ENCODE measurements at regions not wholly inside any gene's neighbourhood (a gene's known extent, or its start where the extent isn't known, plus 50 kb on each side); places are given as distances from the start of the nearest gene placed in this dataset.
"Not testable (repeated sequence)": the region's sequence is repeated elsewhere in the genome, so short reads cannot be mapped to it uniquely, and the experiment has no call there.

GRCh38 chrX:758917-759316, 128.3 kb downstream of the SHOX start:
- Histone ChIP-seq H3K4me3 (no peak overlapping the region), H3K4me1 (no peaks in the 10 kb centered on the region), H3K27me3 (no peaks in the 10 kb centered on the region), H3K36me3 (no peaks in the 10 kb centered on the region), H3K9me3 (no peaks in the 10 kb centered on the region), H3K27ac (no peak overlapping the region)
- TF ChIP-seq CTCF (IDR thresholded peaks at IDR 0.05) (no peak), POLR2A (IDR thresholded peaks at IDR 0.05) (no peak), POLR2AphosphoS5 (IDR thresholded peaks at IDR 0.05) (no peak)
- no peak for DNase-seq (ENCODE audit: low spot score in 2 of 2)
- intact Hi-C loops (cut with DNase I; ENCODE audit: low total_unique reads): loop anchor here (10.0 kb wide), 1 partner anchor 1726 kb away; no protein-coding TSS in a partner anchor

- no peaks in the 10 kb centered on the region for H3K27me3 ChIP-seq
- no peak for DNase-seq (ENCODE audit: low spot score in 2 of 2)
- no peaks in the 10 kb centered on the region for H3K36me3 ChIP-seq
Observed at GRCh38 chrX:750812-751211, 120.2 kb downstream of the SHOX start.

GRCh38 chrX:750263-750662, 119.7 kb downstream of the SHOX start:
- Histone ChIP-seq H3K4me1 (no peaks in the 10 kb centered on the region), H3K27me3 (no peaks in the 10 kb centered on the region), H3K36me3 (no peaks in the 10 kb centered on the region), H3K27ac (no peak overlapping the region), H3K9me3 (peaks cover 0 to 18% of the 10 kb centered on the region in 2 donors), H3K4me3 (no peak overlapping the region)
- TF ChIP-seq POLR2A (IDR thresholded peaks at IDR 0.05): no peak
- TF ChIP-seq POLR2AphosphoS5 (IDR thresholded peaks at IDR 0.05): no peak
- TF ChIP-seq CTCF (IDR thresholded peaks at IDR 0.05): no peak
- no peak for DNase-seq (ENCODE audit: low spot score in 2 of 2)
- intact Hi-C loops (cut with DNase I; ENCODE audit: low total_unique reads): loop anchor here (10.0 kb wide), 1 partner anchor 1735 kb away; no protein-coding TSS in a partner anchor

More at GRCh38 chrX:750812-751211, 120.2 kb downstream of the SHOX start:
- intact Hi-C loops (cut with DNase I; ENCODE audit: low total_unique reads): loop anchor here (10.0 kb wide), 1 partner anchor 1734 kb away; no protein-coding TSS in a partner anchor
- Histone ChIP-seq H3K9me3 (peaks cover 0 to 14% of the 10 kb centered on the region in 2 donors), H3K4me1 (no peaks in the 10 kb centered on the region), H3K27ac (no peak overlapping the region), H3K4me3 (no peak overlapping the region)
- TF ChIP-seq POLR2A (IDR thresholded peaks at IDR 0.05) (no peak), CTCF (IDR thresholded peaks at IDR 0.05) (no peak), POLR2AphosphoS5 (IDR thresholded peaks at IDR 0.05) (no peak)

GRCh38 chrX:747176-747575, 116.6 kb downstream of the SHOX start:
- H3K4me1 ChIP-seq: no peaks in the 10 kb centered on the region
- no peak overlapping the region for H3K4me3 ChIP-seq
- no peak overlapping the region for H3K27ac ChIP-seq
- H3K27me3 ChIP-seq: no peaks in the 10 kb centered on the region
- DNase-seq (ENCODE audit: low spot score in 2 of 2): no peak
- peaks cover 0 to 18% of the 10 kb centered on the region in 2 donors for H3K9me3 ChIP-seq
- no peaks in the 10 kb centered on the region for H3K36me3 ChIP-seq
- TF ChIP-seq CTCF (IDR thresholded peaks at IDR 0.05) (no peak), POLR2AphosphoS5 (IDR thresholded peaks at IDR 0.05) (no peak), POLR2A (IDR thresholded peaks at IDR 0.05) (no peak)
- intact Hi-C loops (cut with DNase I; ENCODE audit: low total_unique reads): no loop called here

GRCh38 chrX:739611-740010, 109.0 kb downstream of the SHOX start:
- Histone ChIP-seq H3K27ac (no peak overlapping the region), H3K4me1 (no peaks in the 10 kb centered on the region), H3K4me3 (no peak overlapping the region), H3K36me3 (no peaks in the 10 kb centered on the region), H3K27me3 (peaks cover 0 to 8% of the 10 kb centered on the region in 2 donors), H3K9me3 (peaks cover 0 to 4% of the 10 kb centered on the region in 2 donors)
- no peak for DNase-seq (ENCODE audit: low spot score in 2 of 2)
- TF ChIP-seq POLR2A (IDR thresholded peaks at IDR 0.05) (no peak), CTCF (IDR thresholded peaks at IDR 0.05) (no peak), POLR2AphosphoS5 (IDR thresholded peaks at IDR 0.05) (no peak)
- intact Hi-C loops (cut with DNase I; ENCODE audit: low total_unique reads): no loop called here

- H3K27me3 ChIP-seq; H3K4me3 ChIP-seq; intact Hi-C loops (cut with DNase I; ENCODE audit: low total_unique reads); H3K27ac ChIP-seq; DNase-seq (ENCODE audit: low spot score in 2 of 2); H3K9me3 ChIP-seq; H3K4me1 ChIP-seq; H3K36me3 ChIP-seq: not testable (repeated sequence)
Observed at GRCh38 chrX:737021-737420, 106.4 kb downstream of the SHOX start.

Measured in breast epithelium (tissue), 4 donors.